ENCODE measurements at regions not wholly inside any gene's neighbourhood (a gene's known extent, or its start where the extent isn't known, plus 50 kb on each side); places are given as distances from the start of the nearest gene placed in this dataset.

DNA sequence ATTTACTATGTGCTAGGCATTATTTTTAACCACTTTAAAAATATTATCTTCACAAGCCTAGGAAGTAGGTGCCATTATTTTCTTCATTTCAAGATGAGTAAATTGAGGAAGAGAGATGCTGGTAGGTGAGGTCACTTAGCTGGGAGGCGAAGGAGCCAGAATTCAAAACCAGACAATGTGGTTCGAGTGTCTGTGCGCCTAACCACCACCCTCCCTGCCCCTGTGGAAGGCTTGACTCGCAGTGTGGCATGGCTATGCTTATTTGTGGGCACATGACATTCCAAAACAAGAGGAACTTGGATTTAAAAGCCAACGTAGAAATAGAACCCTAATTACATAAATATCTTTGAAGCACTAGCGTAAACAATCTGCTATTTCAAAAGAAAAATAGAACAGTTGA lies 226.6 kb upstream of the PITX2 start:
- DNase-seq (ENCODE audit: low read depth in 2 of 2) = no peak
- TF ChIP-seq, protein P1, sequence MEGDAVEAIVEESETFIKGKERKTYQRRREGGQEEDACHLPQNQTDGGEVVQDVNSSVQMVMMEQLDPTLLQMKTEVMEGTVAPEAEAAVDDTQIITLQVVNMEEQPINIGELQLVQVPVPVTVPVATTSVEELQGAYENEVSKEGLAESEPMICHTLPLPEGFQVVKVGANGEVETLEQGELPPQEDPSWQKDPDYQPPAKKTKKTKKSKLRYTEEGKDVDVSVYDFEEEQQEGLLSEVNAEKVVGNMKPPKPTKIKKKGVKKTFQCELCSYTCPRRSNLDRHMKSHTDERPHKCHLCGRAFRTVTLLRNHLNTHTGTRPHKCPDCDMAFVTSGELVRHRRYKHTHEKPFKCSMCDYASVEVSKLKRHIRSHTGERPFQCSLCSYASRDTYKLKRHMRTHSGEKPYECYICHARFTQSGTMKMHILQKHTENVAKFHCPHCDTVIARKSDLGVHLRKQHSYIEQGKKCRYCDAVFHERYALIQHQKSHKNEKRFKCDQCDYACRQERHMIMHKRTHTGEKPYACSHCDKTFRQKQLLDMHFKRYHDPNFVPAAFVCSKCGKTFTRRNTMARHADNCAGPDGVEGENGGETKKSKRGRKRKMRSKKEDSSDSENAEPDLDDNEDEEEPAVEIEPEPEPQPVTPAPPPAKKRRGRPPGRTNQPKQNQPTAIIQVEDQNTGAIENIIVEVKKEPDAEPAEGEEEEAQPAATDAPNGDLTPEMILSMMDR (IDR thresholded peaks at IDR 0.05; ENCODE audit: low read depth, low read length) = no peak
- H3K4me3 ChIP-seq (replicated peaks in 1 of 2; ENCODE audit: low read depth in 2 of 2, low read length in 2 of 2) = no peak overlapping the region

DNA sequence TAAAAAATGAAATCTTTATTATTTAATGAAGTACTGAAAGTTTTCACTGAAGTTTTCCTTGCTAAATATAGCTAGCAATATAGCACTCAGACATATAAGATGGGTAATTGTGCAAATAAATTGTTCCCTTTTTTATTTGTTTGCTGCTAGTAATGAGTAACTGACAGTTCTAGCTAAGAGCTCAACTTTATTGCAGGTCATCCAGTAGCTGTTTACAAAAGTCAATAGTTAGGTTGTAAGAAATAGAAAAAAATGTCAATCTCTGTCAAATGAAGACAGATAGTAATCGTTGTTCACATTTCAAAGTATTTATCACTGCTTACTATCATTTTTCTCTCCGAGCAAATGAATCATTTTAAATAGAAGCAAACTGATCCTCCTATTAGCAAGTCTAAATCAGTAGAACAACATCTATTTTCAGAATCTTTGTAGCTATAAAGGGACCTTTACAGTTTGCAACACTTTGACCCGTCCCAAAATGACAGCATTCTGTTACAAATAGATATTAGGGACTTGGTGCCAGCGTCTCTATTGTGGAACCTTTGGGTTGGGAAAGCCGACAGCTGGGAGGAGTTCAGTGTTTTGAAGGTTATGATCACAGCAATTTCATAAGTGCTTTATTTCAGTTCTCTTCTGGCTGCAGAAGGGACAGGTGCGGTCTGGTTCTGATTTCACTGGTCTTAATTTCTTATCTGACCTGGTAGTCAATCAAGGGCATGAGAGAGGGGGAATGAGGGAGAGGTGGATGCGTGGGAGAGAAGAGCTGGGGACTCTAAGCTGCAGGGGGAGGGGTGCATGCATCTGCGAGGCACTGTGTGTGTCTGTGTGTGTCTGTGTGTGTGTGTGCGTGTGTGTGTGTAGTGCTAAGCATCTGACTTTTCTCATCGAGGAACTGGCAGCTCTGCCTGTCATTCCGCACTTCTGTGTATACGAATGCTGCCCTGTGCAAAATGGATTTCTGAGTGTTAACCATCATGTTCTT lies 227.9 kb upstream of the PITX2 start:
- TF ChIP-seq, protein P1 (IDR thresholded peaks at IDR 0.05; ENCODE audit: low read depth, low read length) = no peak
- H3K4me3 ChIP-seq (replicated peaks in 1 of 2; ENCODE audit: low read depth in 2 of 2, low read length in 2 of 2) = no peak overlapping the region
- no peak for DNase-seq (ENCODE audit: low read depth in 2 of 2)

DNA sequence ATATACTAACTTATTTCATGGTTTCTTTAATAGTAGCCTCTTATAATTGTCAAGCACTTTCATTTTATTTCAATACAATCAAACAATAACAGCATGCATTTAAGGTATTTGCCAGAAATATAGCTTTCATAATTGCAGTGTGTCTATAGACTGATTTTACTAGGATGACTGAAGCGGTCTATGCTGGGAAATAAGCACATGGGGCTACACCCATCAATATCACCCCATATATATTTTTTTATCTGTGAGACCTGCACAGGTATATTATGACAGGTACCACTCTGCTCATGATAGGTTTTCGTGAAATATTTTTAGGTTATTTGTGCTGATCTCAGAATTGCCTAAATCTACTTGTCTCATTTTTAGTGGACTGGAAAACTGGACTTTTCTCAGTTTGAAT lies 229.1 kb upstream of the PITX2 start:
- TF ChIP-seq, protein P1 (IDR thresholded peaks at IDR 0.05; ENCODE audit: low read depth, low read length) = no peak
- DNase-seq (ENCODE audit: low read depth in 2 of 2) = no peak

DNA sequence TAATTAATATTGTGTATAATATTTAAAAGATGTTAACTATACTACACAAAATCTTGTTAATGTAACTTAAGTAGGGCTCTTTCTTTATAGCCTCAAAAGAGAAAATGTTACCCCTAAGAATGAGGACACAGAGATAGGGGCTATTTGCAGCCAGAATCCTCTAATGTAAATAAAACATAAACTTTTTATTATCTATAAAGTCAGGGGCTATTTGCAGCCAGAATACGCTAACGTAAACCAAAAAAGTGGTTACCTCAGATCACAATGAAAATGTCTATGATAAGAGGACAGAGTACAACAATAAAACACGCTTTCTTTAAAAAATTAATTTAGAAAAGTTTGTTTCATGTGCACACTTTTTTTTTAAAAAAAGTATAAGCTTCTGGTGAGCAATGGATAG lies 229.9 kb upstream of the PITX2 start:
- TF ChIP-seq, protein P1 (IDR thresholded peaks at IDR 0.05; ENCODE audit: low read depth, low read length) = no peak
- no peak for DNase-seq (ENCODE audit: low read depth in 2 of 2)
- H3K4me3 ChIP-seq (replicated peaks in 1 of 2; ENCODE audit: low read depth in 2 of 2, low read length in 2 of 2) = no peak overlapping the region

More for the DNA sequence above, 229.1 kb upstream of the PITX2 start:
- H3K4me3 ChIP-seq (replicated peaks in 1 of 2; ENCODE audit: low read depth in 2 of 2, low read length in 2 of 2) = no peak overlapping the region

DNA sequence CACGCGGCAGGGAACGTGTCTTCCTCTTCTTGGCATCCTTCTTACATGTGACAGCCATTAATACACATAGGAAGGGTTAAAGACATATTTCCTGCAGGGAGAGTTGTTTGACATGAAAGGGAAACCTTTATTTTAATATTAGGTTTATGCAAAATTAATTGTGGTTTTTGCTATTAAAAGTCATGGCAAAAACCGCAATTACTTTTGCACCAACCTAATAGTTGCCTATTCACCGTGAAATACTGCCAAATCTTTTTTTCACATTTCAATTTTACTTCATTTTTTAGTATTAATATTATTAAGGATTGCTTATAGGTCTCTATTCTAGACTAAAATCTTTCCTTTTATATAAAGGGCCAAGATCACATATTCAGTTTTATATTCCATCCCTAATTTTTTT lies 230.4 kb upstream of the PITX2 start:
- no peak for DNase-seq (ENCODE audit: low read depth in 2 of 2)
- no peak overlapping the region for H3K4me3 ChIP-seq (replicated peaks in 1 of 2; ENCODE audit: low read depth in 2 of 2, low read length in 2 of 2)
- TF ChIP-seq, protein P1 (IDR thresholded peaks at IDR 0.05; ENCODE audit: low read depth, low read length) = no peak

DNA sequence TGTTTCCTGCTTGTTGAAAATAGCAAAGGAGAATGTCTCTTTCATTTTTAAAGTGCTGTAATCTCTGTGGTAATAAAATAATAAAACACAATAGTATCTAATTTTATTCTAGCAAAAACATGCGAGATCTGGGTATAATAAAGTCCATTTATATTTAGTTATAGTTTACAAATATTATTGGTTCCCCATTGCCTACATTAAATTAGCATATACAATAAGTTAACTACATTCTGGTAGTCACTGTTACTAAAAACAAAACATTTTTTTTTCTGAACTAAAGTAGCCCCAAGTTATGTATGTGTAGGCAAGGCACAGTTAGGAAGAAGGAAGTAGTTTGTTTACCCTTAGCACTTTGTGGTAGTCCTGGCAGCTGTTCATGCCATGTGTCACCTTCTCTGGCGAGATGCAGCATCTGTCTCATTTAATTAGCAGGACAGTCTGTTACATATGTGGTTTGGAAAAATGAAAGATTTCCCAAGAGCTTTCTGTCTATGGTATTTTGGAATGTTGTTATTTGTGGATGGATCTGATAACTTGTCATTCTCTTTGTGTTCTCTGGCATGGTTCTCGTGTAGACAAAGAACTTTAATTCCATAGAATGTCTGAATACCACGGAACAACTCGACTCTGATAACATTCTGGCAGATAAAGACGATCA lies 231.3 kb upstream of the PITX2 start:
- peak; percentile 78 to 88 for DNase-seq (ENCODE audit: low read depth in 2 of 2)
- TF ChIP-seq, protein P1 (IDR thresholded peaks at IDR 0.05; ENCODE audit: low read depth, low read length) = no peak
- H3K4me3 ChIP-seq (replicated peaks in 1 of 2; ENCODE audit: low read depth in 2 of 2, low read length in 2 of 2) = no peak overlapping the region
